Stimulated activated CD4-positive, alpha-beta T cell treated with anti-CD3 and anti-CD28 coated beads, Interleukin-2, amount 100 ng/mL, for 48 hours (primary cell): ENCODE measurements at regions not wholly inside any gene's neighbourhood (a gene's known extent, or its start where the extent isn't known, plus 50 kb on each side); places are given as distances from the start of the nearest gene placed in this dataset.

ENCODE experiments used
- DNase-seq, 2 donors: peaks; one replicate each; pipeline ENCODE4 v3.0.0-alpha.2; 2020

- no peak for DNase-seq
Observed at GRCh38 chr9:695252-695651, 146.2 kb upstream of the DMRT1 start.

GRCh38 chr9:696332-697323 is 144.9 kb upstream of the DMRT1 start:
- DNase-seq, result no peak

GRCh38 chr9:698276-698675 is 143.2 kb upstream of the DMRT1 start:
- DNase-seq, result no peak

GRCh38 chr9:698954-699353 is 142.5 kb upstream of the DMRT1 start:
- no peak for DNase-seq

GRCh38 chr9:699396-699795 is 142.1 kb upstream of the DMRT1 start:
- DNase-seq, result no peak

GRCh38 chr9:700365-701282 is 140.9 kb upstream of the DMRT1 start:
- no peak for DNase-seq

- no peak for DNase-seq
Observed at GRCh38 chr9:703392-703791, 138.1 kb upstream of the DMRT1 start.

- no peak for DNase-seq
Observed at GRCh38 chr9:706073-706472, 135.4 kb upstream of the DMRT1 start.

- peak; percentile 18 to 27 for DNase-seq
Observed at GRCh38 chr9:706606-707459, 134.7 kb upstream of the DMRT1 start.

- no peak for DNase-seq
Observed at GRCh38 chr9:708182-708550, 133.3 kb upstream of the DMRT1 start.

GRCh38 chr9:708551-709432 is 132.7 kb upstream of the DMRT1 start:
- DNase-seq, result no peak

- DNase-seq, result no peak
Observed at GRCh38 chr9:710951-711745, 130.3 kb upstream of the DMRT1 start.

GRCh38 chr9:711761-712553 is 129.5 kb upstream of the DMRT1 start:
- no peak for DNase-seq

GRCh38 chr9:712643-713042 is 128.9 kb upstream of the DMRT1 start:
- no peak for DNase-seq

GRCh38 chr9:713091-713490 is 128.4 kb upstream of the DMRT1 start:
- no peak for DNase-seq

GRCh38 chr9:714675-715074 is 126.8 kb upstream of the DMRT1 start:
- DNase-seq, result no peak

- DNase-seq, result no peak
Observed at GRCh38 chr9:715300-715699, 126.2 kb upstream of the DMRT1 start.

- no peak for DNase-seq
Observed at GRCh38 chr9:715743-716400, 125.6 kb upstream of the DMRT1 start.

GRCh38 chr9:717722-718121 is 123.8 kb upstream of the DMRT1 start:
- DNase-seq, result no peak
